CD14-positive monocyte (primary cell): ENCODE measurements at regions not wholly inside any gene's neighbourhood (a gene's known extent, or its start where the extent isn't known, plus 50 kb on each side); places are given as distances from the start of the nearest gene placed in this dataset.

Source experiments
- DNase-seq, 3 donors: peaks; one replicate each; pipeline ENCODE4 v3.0.0-alpha.2; 2011 to 2022
- H2AFZ ChIP-seq: 2 replicates; pipeline ENCODE4 v1.6.0; 2012; ENCODE audit warnings: mild to moderate bottlenecking, low read depth, low read length, inconsistent platforms; ENCODE audit not compliant: insufficient read depth, poor library complexity, severe bottlenecking
- H3K27ac ChIP-seq, 2 donors: 1 replicate in 1 of 2; 2 replicates in 1 of 2; pipeline ENCODE4 v1.5.1; 2012 to 2013; ENCODE audit warnings: low read length in 2 of 2, control low read depth in 1 of 2, inconsistent platforms in 1 of 2, low read depth in 1 of 2, mild to moderate bottlenecking in 1 of 2
- H3K27me3 ChIP-seq, 2 donors: one replicate each; pipeline versions ENCODE4 v1.6.0 to v1.6.1; 2011 to 2013; ENCODE audit warnings: low read length in 2 of 2; ENCODE audit not compliant: control insufficient read depth in 2 of 2, insufficient read depth in 2 of 2
- H3K36me3 ChIP-seq, 2 donors: replicated peaks in 1 of 2; 1 replicate in 1 of 2; 2 replicates in 1 of 2; pipeline versions ENCODE4 v1.5.1 to v1.6.1; 2012 to 2013; ENCODE audit warnings: low read length in 2 of 2, control low read depth in 1 of 2, inconsistent platforms in 1 of 2, mild to moderate bottlenecking in 1 of 2; ENCODE audit not compliant: insufficient read depth in 2 of 2, control insufficient read depth in 1 of 2
- H3K4me1 ChIP-seq, 2 donors: 1 replicate in 1 of 2; 2 replicates in 1 of 2; pipeline versions ENCODE4 v1.5.1 to v1.6.1; 2012 to 2013; ENCODE audit warnings: low read length in 2 of 2, control low read depth in 1 of 2, inconsistent platforms in 1 of 2, mild to moderate bottlenecking in 1 of 2, moderate library complexity in 1 of 2; ENCODE audit not compliant: insufficient read depth in 2 of 2, control insufficient read depth in 1 of 2
- H3K4me2 ChIP-seq: replicated peaks from 2 replicates; pipeline ENCODE3; 2012; ENCODE audit warnings: low read length, moderate library complexity, mild to moderate bottlenecking; ENCODE audit not compliant: poor library complexity, severe bottlenecking; ENCODE audit errors: extremely low read depth
- H3K4me3 ChIP-seq, 3 experiments: fragments of 200-600 bp in 1 of 3; sonication (generic) in 1 of 3; replicated peaks in 1 of 3; 1 replicate in 2 of 3; 2 replicates in 1 of 3; pipeline ENCODE4 v1.5.1; 2011 to 2013; ENCODE audit warnings: low read length in 3 of 3, mild to moderate bottlenecking in 3 of 3, control low read depth in 2 of 3, low read depth in 2 of 3, inconsistent platforms in 1 of 3, moderate library complexity in 1 of 3
- H3K79me2 ChIP-seq: 2 replicates; pipeline ENCODE4 v1.6.0; 2012; ENCODE audit warnings: mild to moderate bottlenecking, control low read depth, inconsistent platforms, low read length, moderate library complexity; ENCODE audit not compliant: insufficient read depth
- H3K9ac ChIP-seq: 2 replicates; pipeline ENCODE4 v1.6.0; 2017; ENCODE audit warnings: low read length, mild to moderate bottlenecking; ENCODE audit not compliant: insufficient read depth, poor library complexity, severe bottlenecking
- H3K9me3 ChIP-seq, 2 donors: replicated peaks in 1 of 2; 1 replicate in 1 of 2; 2 replicates in 1 of 2; pipeline versions ENCODE4 v1.5.1 to v1.6.1; 2012 to 2013; ENCODE audit warnings: low read length in 2 of 2, control low read depth in 1 of 2; ENCODE audit not compliant: control insufficient read depth in 1 of 2, insufficient read depth in 1 of 2
- H4K20me1 ChIP-seq: 2 replicates; pipeline ENCODE4 v1.6.0; 2012; ENCODE audit warnings: mild to moderate bottlenecking, low read length, control low read depth, moderate library complexity; ENCODE audit not compliant: insufficient read depth
- H3K27ac Mint-ChIP-seq, 7 donors: one replicate each; pipeline ENCODE4 v1.8.0; 2020; ENCODE audit warnings: mild to moderate bottlenecking in 7 of 7, mixed read lengths in 7 of 7, moderate library complexity in 6 of 7, inconsistent platforms in 2 of 7
- H3K27me3 Mint-ChIP-seq, 3 donors: one replicate each; pipeline ENCODE4 v1.8.0; 2021 to 2022; ENCODE audit warnings: low read depth in 3 of 3, mild to moderate bottlenecking in 3 of 3, mixed read lengths in 3 of 3, moderate library complexity in 3 of 3, inconsistent platforms in 1 of 3
- H3K36me3 Mint-ChIP-seq, 2 donors: one replicate each; pipeline ENCODE4 v1.8.0; 2020; ENCODE audit warnings: mixed read lengths in 2 of 2, inconsistent platforms in 1 of 2, mild to moderate bottlenecking in 1 of 2
- H3K4me1 Mint-ChIP-seq: one replicate; pipeline ENCODE4 v1.8.0; 2020; ENCODE audit warnings: mild to moderate bottlenecking, mixed read lengths
- H3K4me3 Mint-ChIP-seq, 2 donors: one replicate each; pipeline ENCODE4 v1.8.0; 2020; ENCODE audit warnings: mild to moderate bottlenecking in 2 of 2, mixed read lengths in 2 of 2, moderate library complexity in 1 of 2
- H3K9me3 Mint-ChIP-seq, 7 donors: one replicate each; pipeline ENCODE4 v1.8.0; 2020 to 2022; ENCODE audit warnings: mixed read lengths in 7 of 7, mild to moderate bottlenecking in 6 of 7, moderate library complexity in 6 of 7, inconsistent platforms in 2 of 7
- intact Hi-C, 2 donors: fragments of 100-400 bp; cut with micrococcal nuclease; formaldehyde crosslinking; loops; one replicate each; pipeline versions ENCODE4 v1.15.0 to v1.15.1; 2023
- TF ChIP-seq, protein P1 (sequence below): fragments of 200-600 bp; IDR thresholded peaks from one replicate; pipeline ENCODE4 v1.8.0; 2022; ENCODE audit warnings: antibody characterized with exemption, mild to moderate bottlenecking

DNA sequence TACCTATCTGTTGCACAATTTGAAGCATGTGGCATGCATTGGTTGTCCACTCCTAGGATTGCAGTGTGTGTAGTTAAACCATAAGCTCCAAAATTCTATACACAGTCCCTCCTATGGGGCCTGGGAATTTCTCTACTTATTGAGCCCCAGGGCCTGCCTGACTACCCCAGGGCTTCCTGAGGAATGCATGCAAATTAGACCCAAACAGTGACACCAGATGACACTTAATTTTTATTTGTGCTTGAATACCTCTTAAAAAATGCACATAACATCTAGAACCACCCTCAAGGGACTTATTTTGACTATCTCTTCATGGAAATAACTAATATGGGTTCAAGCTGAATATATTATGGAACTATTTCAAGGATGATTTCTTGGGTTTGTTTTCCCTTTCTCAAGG lies 236.4 kb downstream of the PPP1R2C start:
- Mint-ChIP-seq H3K27me3 (peaks cover 0 to 2% (median 0%) of the 10 kb centered on the region in 3 donors), H3K36me3 (no peaks in the 10 kb centered on the region), H3K27ac (no peak overlapping the region), H3K4me1 (no peaks in the 10 kb centered on the region), H3K4me3 (no peak overlapping the region), H3K9me3 (peaks cover 0 to 5% (median 2%) of the 10 kb centered on the region in 7 donors)
- Histone ChIP-seq H3K36me3 (no peaks in the 10 kb centered on the region), H3K9ac (no peak overlapping the region), H3K4me1 (no peaks in the 10 kb centered on the region), H2AFZ (no peak overlapping the region), H3K4me2 (no peak overlapping the region), H4K20me1 (no peaks in the 10 kb centered on the region), H3K27ac (no peak overlapping the region), H3K9me3 (peaks cover 0 to 10% of the 10 kb centered on the region in 2 donors), H3K27me3 (no peaks in the 10 kb centered on the region), H3K79me2 (no peaks in the 10 kb centered on the region), H3K4me3 (no peak overlapping the region)
- intact Hi-C loops, result no loop called here
- TF ChIP-seq, protein P1, sequence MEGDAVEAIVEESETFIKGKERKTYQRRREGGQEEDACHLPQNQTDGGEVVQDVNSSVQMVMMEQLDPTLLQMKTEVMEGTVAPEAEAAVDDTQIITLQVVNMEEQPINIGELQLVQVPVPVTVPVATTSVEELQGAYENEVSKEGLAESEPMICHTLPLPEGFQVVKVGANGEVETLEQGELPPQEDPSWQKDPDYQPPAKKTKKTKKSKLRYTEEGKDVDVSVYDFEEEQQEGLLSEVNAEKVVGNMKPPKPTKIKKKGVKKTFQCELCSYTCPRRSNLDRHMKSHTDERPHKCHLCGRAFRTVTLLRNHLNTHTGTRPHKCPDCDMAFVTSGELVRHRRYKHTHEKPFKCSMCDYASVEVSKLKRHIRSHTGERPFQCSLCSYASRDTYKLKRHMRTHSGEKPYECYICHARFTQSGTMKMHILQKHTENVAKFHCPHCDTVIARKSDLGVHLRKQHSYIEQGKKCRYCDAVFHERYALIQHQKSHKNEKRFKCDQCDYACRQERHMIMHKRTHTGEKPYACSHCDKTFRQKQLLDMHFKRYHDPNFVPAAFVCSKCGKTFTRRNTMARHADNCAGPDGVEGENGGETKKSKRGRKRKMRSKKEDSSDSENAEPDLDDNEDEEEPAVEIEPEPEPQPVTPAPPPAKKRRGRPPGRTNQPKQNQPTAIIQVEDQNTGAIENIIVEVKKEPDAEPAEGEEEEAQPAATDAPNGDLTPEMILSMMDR, result no peak
- DNase-seq, result no peak

DNA sequence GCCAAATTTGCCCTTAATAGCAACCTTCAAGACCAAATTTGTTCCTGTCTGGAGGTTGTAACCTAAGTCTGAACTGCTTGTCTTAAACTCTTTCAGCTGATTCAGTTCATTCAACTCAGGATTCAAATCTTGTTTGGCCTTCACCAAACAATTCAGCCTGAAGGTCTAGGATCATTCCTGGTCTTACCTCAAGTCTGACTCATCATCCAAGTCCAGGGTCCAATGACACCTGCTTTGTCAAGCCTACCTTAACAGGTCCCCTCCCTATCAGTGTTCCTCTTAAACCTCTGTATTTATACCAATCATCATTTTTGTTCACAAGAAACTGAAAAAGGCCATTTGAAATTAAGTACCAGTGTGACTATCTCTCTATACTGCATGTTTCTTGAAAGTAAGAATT lies 237.8 kb downstream of the PPP1R2C start:
- Histone ChIP-seq H3K9ac (no peak overlapping the region), H3K9me3 (peaks cover 0 to 10% of the 10 kb centered on the region in 2 donors)

More for the DNA sequence above, 237.8 kb downstream of the PPP1R2C start:
- no peak for DNase-seq
- TF ChIP-seq, protein P1, result no peak
- Histone ChIP-seq H3K27me3 (no peaks in the 10 kb centered on the region), H3K4me1 (no peaks in the 10 kb centered on the region), H3K79me2 (no peaks in the 10 kb centered on the region), H4K20me1 (no peaks in the 10 kb centered on the region), H3K4me2 (no peak overlapping the region), H3K27ac (no peak overlapping the region), H3K36me3 (no peaks in the 10 kb centered on the region), H3K4me3 (no peak overlapping the region), H2AFZ (no peak overlapping the region)
- Mint-ChIP-seq H3K9me3 (peaks cover 0 to 5% (median 2%) of the 10 kb centered on the region in 7 donors), H3K36me3 (no peaks in the 10 kb centered on the region), H3K27ac (no peak overlapping the region), H3K4me3 (no peak overlapping the region), H3K27me3 (peaks cover 0 to 2% (median 0%) of the 10 kb centered on the region in 3 donors), H3K4me1 (no peaks in the 10 kb centered on the region)
- intact Hi-C loops, result no loop called here
